ENCODE measurements at regions not wholly inside any gene's neighbourhood (a gene's known extent, or its start where the extent isn't known, plus 50 kb on each side); places are given as distances from the start of the nearest gene placed in this dataset.

GRCh38 chr2:129709956-129710598 lies 269.4 kb upstream of the RAB6C start:
- no peak for DNase-seq

GRCh38 chr2:129710670-129711495 lies 268.6 kb upstream of the RAB6C start:
- DNase-seq = no peak

GRCh38 chr2:129711816-129712675 lies 267.4 kb upstream of the RAB6C start:
- DNase-seq = no peak

- no peak for DNase-seq
Observed at GRCh38 chr2:129712676-129712985, 266.8 kb upstream of the RAB6C start.

GRCh38 chr2:129713337-129713736 lies 266.1 kb upstream of the RAB6C start:
- no peak for DNase-seq

- DNase-seq = no peak
Observed at GRCh38 chr2:129716781-129717559, 262.5 kb upstream of the RAB6C start.

GRCh38 chr2:129717560-129718130 lies 261.8 kb upstream of the RAB6C start:
- no peak for DNase-seq

GRCh38 chr2:129719335-129719734 lies 260.1 kb upstream of the RAB6C start:
- DNase-seq = no peak

- no peak for DNase-seq
Observed at GRCh38 chr2:129720360-129720759, 259.1 kb upstream of the RAB6C start.

- DNase-seq = no peak
Observed at GRCh38 chr2:129720761-129721160, 258.7 kb upstream of the RAB6C start.

GRCh38 chr2:129721236-129721635 lies 258.2 kb upstream of the RAB6C start:
- DNase-seq = no peak

- DNase-seq = no peak
Observed at GRCh38 chr2:129721846-129722245, 257.6 kb upstream of the RAB6C start.

- DNase-seq = no peak
Observed at GRCh38 chr2:129722306-129723019, 257.0 kb upstream of the RAB6C start.

- DNase-seq = no peak
Observed at GRCh38 chr2:129723277-129724020, 256.0 kb upstream of the RAB6C start.

- DNase-seq = no peak
Observed at GRCh38 chr2:129724021-129724757, 255.3 kb upstream of the RAB6C start.

- DNase-seq = no peak
Observed at GRCh38 chr2:129726216-129726615, 253.2 kb upstream of the RAB6C start.

GRCh38 chr2:129727286-129727685 lies 252.2 kb upstream of the RAB6C start:
- DNase-seq = no peak

GRCh38 chr2:129728035-129728972 lies 251.2 kb upstream of the RAB6C start:
- DNase-seq = no peak

- no peak for DNase-seq
Observed at GRCh38 chr2:129729011-129729410, 250.5 kb upstream of the RAB6C start.

Data from CD4-positive, alpha-beta T cell treated with Interferon gamma for 1 hour (primary cell).